Natural killer cell (primary cell): ENCODE measurements at regions not wholly inside any gene's neighbourhood (a gene's known extent, or its start where the extent isn't known, plus 50 kb on each side); places are given as distances from the start of the nearest gene placed in this dataset.

Experiments
- ATAC-seq, 3 donors: fragments of 150-1000 bp in 2 of 3; fragments of 200-7000 bp in 1 of 3; cut with Tn5 transposase; 1 replicate in 1 of 3; 2 replicates in 2 of 3; pipeline ENCODE4 v1.10.0; 2021; ENCODE audit warnings: mild to moderate bottlenecking in 2 of 3, moderate library complexity in 2 of 3
- DNase-seq, 2 donors: peaks; one replicate each; pipeline versions ENCODE4 v3.0.0 to v3.0.0-alpha.2; 2013 to 2021; ENCODE audit warnings: mixed read lengths in 1 of 2
- H3K27ac ChIP-seq: one replicate; pipeline ENCODE4 v1.5.1; 2013; ENCODE audit warnings: mild to moderate bottlenecking, low read length
- H3K27me3 ChIP-seq: one replicate; pipeline ENCODE4 v1.6.1; 2013; ENCODE audit warnings: low read length; ENCODE audit not compliant: control insufficient read depth, insufficient read depth
- H3K36me3 ChIP-seq: one replicate; pipeline ENCODE4 v1.6.1; 2013; ENCODE audit warnings: low read length; ENCODE audit not compliant: control insufficient read depth, insufficient read depth
- H3K4me1 ChIP-seq: one replicate; pipeline ENCODE4 v1.6.1; 2013; ENCODE audit warnings: low read length; ENCODE audit not compliant: control insufficient read depth, insufficient read depth
- H3K4me3 ChIP-seq: one replicate; pipeline ENCODE4 v1.5.1; 2013; ENCODE audit warnings: low read length
- H3K9me3 ChIP-seq: one replicate; pipeline ENCODE4 v1.6.1; 2013; ENCODE audit warnings: low read length; ENCODE audit not compliant: control insufficient read depth, insufficient read depth
- H3K27ac Mint-ChIP-seq, 2 donors: one replicate each; pipeline ENCODE4 v1.8.0; 2022; ENCODE audit warnings: mild to moderate bottlenecking in 2 of 2, mixed read lengths in 2 of 2, moderate library complexity in 1 of 2
- H3K27me3 Mint-ChIP-seq, 2 donors: one replicate each; pipeline ENCODE4 v1.8.0; 2022; ENCODE audit warnings: low read depth in 2 of 2, mixed read lengths in 2 of 2
- H3K36me3 Mint-ChIP-seq: one replicate; pipeline ENCODE4 v1.8.0; 2022; ENCODE audit warnings: mixed read lengths
- H3K4me1 Mint-ChIP-seq, 2 donors: one replicate each; pipeline ENCODE4 v1.8.0; 2022; ENCODE audit warnings: mixed read lengths in 2 of 2
- H3K4me3 Mint-ChIP-seq: one replicate; pipeline ENCODE4 v1.8.0; 2022; ENCODE audit warnings: mild to moderate bottlenecking, moderate library complexity, mixed read lengths
- H3K9me3 Mint-ChIP-seq, 2 donors: one replicate each; pipeline ENCODE4 v1.8.0; 2022; ENCODE audit warnings: mixed read lengths in 2 of 2
- WGBS: methylation state at CpG from one replicate; pipeline ENCODE4 v1.1.7; 2013; ENCODE audit warnings: missing lambda C conversion rate; ENCODE audit not compliant: insufficient coverage; 5-methylcytosine and 5-hydroxymethylcytosine counted together
- intact Hi-C: fragments of 100-400 bp; cut with micrococcal nuclease; formaldehyde crosslinking; loops from one replicate; pipeline ENCODE4 v1.14.2; 2022
- TF ChIP-seq, protein P1 (sequence below): fragments of 200-600 bp; IDR thresholded peaks from one replicate; pipeline ENCODE4 v1.8.0; 2022; ENCODE audit warnings: antibody characterized with exemption

DNA sequence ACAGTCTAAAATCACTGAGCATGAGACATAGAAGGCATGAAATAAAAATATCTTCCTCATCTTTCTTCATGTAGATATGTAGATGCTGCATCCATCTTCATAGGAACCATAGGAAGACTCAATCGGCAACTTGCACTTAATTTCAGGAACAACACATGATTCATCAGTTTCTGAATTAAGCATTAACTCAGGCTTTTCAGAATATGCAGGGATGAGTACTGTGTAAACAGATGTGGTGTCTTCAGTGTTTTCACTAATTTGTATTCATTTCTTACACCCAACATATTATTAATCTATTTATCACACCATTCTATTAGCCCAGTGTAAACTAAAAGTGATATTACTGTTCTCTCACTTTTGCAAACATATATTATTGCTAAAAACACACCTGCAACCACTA is 305.9 kb upstream of the DAB2 start:
- DNase-seq = no peak
- H3K27ac ChIP-seq = no peak overlapping the region

GRCh38 chr5:39730006-39730405 is 305.2 kb upstream of the DAB2 start:
- no peak overlapping the region for H3K4me3 Mint-ChIP-seq

More for the DNA sequence above, 305.9 kb upstream of the DAB2 start:
- no peak for ATAC-seq
- Mint-ChIP-seq H3K36me3 (no peaks in the 10 kb centered on the region), H3K4me3 (no peak overlapping the region), H3K4me1 (no peaks in the 10 kb centered on the region), H3K27ac (no peak overlapping the region), H3K9me3 (no peaks in the 10 kb centered on the region), H3K27me3 (peaks cover 2 to 25% of the 10 kb centered on the region in 2 donors)
- Histone ChIP-seq H3K4me3 (no peak overlapping the region), H3K4me1 (no peaks in the 10 kb centered on the region), H3K9me3 (no peaks in the 10 kb centered on the region), H3K36me3 (no peaks in the 10 kb centered on the region), H3K27me3 (no peaks in the 10 kb centered on the region)
- intact Hi-C loops = no loop called here
- TF ChIP-seq, protein P1, sequence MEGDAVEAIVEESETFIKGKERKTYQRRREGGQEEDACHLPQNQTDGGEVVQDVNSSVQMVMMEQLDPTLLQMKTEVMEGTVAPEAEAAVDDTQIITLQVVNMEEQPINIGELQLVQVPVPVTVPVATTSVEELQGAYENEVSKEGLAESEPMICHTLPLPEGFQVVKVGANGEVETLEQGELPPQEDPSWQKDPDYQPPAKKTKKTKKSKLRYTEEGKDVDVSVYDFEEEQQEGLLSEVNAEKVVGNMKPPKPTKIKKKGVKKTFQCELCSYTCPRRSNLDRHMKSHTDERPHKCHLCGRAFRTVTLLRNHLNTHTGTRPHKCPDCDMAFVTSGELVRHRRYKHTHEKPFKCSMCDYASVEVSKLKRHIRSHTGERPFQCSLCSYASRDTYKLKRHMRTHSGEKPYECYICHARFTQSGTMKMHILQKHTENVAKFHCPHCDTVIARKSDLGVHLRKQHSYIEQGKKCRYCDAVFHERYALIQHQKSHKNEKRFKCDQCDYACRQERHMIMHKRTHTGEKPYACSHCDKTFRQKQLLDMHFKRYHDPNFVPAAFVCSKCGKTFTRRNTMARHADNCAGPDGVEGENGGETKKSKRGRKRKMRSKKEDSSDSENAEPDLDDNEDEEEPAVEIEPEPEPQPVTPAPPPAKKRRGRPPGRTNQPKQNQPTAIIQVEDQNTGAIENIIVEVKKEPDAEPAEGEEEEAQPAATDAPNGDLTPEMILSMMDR = no peak
- 71% methylated on average over 1 of the region's 1 CpG for WGBS

GRCh38 chr5:39726467-39726866 is 301.7 kb upstream of the DAB2 start:
- no peaks in the 10 kb centered on the region for H3K9me3 Mint-ChIP-seq
- Histone ChIP-seq H3K27me3 (no peaks in the 10 kb centered on the region), H3K27ac (no peak overlapping the region), H3K4me1 (no peaks in the 10 kb centered on the region), H3K4me3 (no peak overlapping the region), H3K36me3 (no peaks in the 10 kb centered on the region), H3K9me3 (no peaks in the 10 kb centered on the region)
- H3K4me3 Mint-ChIP-seq = no peak overlapping the region
- WGBS = no CpG with 5 or more reads among the region's 1 CpG
- H3K36me3 Mint-ChIP-seq = no peaks in the 10 kb centered on the region
- ATAC-seq = no peak
- no peak for DNase-seq
- TF ChIP-seq, protein P1 = no peak
- H3K27ac Mint-ChIP-seq = no peak overlapping the region
- intact Hi-C loops = no loop called here
- no peaks in the 10 kb centered on the region for H3K4me1 Mint-ChIP-seq
- peaks cover 2 to 17% of the 10 kb centered on the region in 2 donors for H3K27me3 Mint-ChIP-seq

More at GRCh38 chr5:39730006-39730405, 305.2 kb upstream of the DAB2 start:
- Histone ChIP-seq H3K27ac (no peak overlapping the region), H3K4me1 (no peaks in the 10 kb centered on the region), H3K4me3 (no peak overlapping the region), H3K27me3 (no peaks in the 10 kb centered on the region), H3K36me3 (no peaks in the 10 kb centered on the region), H3K9me3 (no peaks in the 10 kb centered on the region)
- no peak for ATAC-seq
- H3K27me3 Mint-ChIP-seq = peaks cover 2 to 25% of the 10 kb centered on the region in 2 donors
- TF ChIP-seq, protein P1 = no peak
- H3K27ac Mint-ChIP-seq = no peak overlapping the region
- intact Hi-C loops = no loop called here
- no peak for DNase-seq
- 92% methylated on average over 1 of the region's 2 CpGs for WGBS
- H3K9me3 Mint-ChIP-seq = no peaks in the 10 kb centered on the region
- no peaks in the 10 kb centered on the region for H3K4me1 Mint-ChIP-seq
- H3K36me3 Mint-ChIP-seq = no peaks in the 10 kb centered on the region

- no peaks in the 10 kb centered on the region for H3K9me3 ChIP-seq
- DNase-seq = no peak
- peaks cover 0 to 5% of the 10 kb centered on the region in 2 donors for H3K27me3 Mint-ChIP-seq
- H3K4me1 Mint-ChIP-seq = no peaks in the 10 kb centered on the region
- H3K27me3 ChIP-seq = no peaks in the 10 kb centered on the region
- H3K27ac Mint-ChIP-seq = no peak overlapping the region
- no peak overlapping the region for H3K4me3 ChIP-seq
- whole genome bisulfite sequencing = 91% methylated on average over 29 of the region's 30 CpGs
- no peaks in the 10 kb centered on the region for H3K9me3 Mint-ChIP-seq
- H3K4me1 ChIP-seq = no peaks in the 10 kb centered on the region
- ATAC-seq = no peak
- no peaks in the 10 kb centered on the region for H3K36me3 Mint-ChIP-seq
- intact Hi-C loops = no loop called here
- H3K36me3 ChIP-seq = no peaks in the 10 kb centered on the region
- TF ChIP-seq, protein P1 = no peak
- no peak overlapping the region for H3K27ac ChIP-seq
- H3K4me3 Mint-ChIP-seq = no peak overlapping the region
These were observed 296.6 kb upstream of the DAB2 start for GRCh38 chr5:39721394-39721793.
